ENCODE measurements at regions not wholly inside any gene's neighbourhood (a gene's known extent, or its start where the extent isn't known, plus 50 kb on each side); places are given as distances from the start of the nearest gene placed in this dataset.

GRCh38 chr14:101313268-101313667 is 248.0 kb upstream of the DIO3 start:
- TF ChIP-seq EP300 (IDR thresholded peaks at IDR 0.05) (no peak), POLR2AphosphoS5 (IDR thresholded peaks at IDR 0.05) (no peak), POLR2A (IDR thresholded peaks at IDR 0.05; ENCODE audit: low read depth) (no peak)
- TF ChIP-seq, protein P1, sequence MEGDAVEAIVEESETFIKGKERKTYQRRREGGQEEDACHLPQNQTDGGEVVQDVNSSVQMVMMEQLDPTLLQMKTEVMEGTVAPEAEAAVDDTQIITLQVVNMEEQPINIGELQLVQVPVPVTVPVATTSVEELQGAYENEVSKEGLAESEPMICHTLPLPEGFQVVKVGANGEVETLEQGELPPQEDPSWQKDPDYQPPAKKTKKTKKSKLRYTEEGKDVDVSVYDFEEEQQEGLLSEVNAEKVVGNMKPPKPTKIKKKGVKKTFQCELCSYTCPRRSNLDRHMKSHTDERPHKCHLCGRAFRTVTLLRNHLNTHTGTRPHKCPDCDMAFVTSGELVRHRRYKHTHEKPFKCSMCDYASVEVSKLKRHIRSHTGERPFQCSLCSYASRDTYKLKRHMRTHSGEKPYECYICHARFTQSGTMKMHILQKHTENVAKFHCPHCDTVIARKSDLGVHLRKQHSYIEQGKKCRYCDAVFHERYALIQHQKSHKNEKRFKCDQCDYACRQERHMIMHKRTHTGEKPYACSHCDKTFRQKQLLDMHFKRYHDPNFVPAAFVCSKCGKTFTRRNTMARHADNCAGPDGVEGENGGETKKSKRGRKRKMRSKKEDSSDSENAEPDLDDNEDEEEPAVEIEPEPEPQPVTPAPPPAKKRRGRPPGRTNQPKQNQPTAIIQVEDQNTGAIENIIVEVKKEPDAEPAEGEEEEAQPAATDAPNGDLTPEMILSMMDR (IDR thresholded peaks at IDR 0.05) = no peak
- Histone ChIP-seq H3K27ac (replicated peaks in 1 of 4) (no peak overlapping the region), H3K4me3 (no peak overlapping the region), H3K4me1 (no peaks in the 10 kb centered on the region), H3K27me3 (no peaks in the 10 kb centered on the region), H3K9me3 (peaks cover 0 to 22% (median 11%) of the 10 kb centered on the region in 4 donors), H3K36me3 (no peaks in the 10 kb centered on the region)
- WGBS = 75% methylated on average over 5 of the region's 6 CpGs
- DNase-seq (ENCODE audit: extremely low spot score) = peak; percentile 80
- intact Hi-C loops (cut with DNase I) = no loop called here

- Histone ChIP-seq H3K36me3 (no peaks in the 10 kb centered on the region), H3K9me3 (peaks cover 0 to 22% (median 11%) of the 10 kb centered on the region in 4 donors), H3K4me1 (no peaks in the 10 kb centered on the region), H3K4me3 (no peak overlapping the region), H3K27ac (replicated peaks in 1 of 4) (no peak overlapping the region), H3K27me3 (no peaks in the 10 kb centered on the region)
- 93% methylated on average over 3 of the region's 3 CpGs for WGBS
- peak; percentile 53 for DNase-seq (ENCODE audit: extremely low spot score)
- intact Hi-C loops (cut with DNase I) = no loop called here
- no peak for TF ChIP-seq POLR2A (IDR thresholded peaks at IDR 0.05; ENCODE audit: low read depth)
- TF ChIP-seq, protein P1 (IDR thresholded peaks at IDR 0.05) = no peak
- TF ChIP-seq POLR2AphosphoS5 (IDR thresholded peaks at IDR 0.05) = no peak
- TF ChIP-seq EP300 (IDR thresholded peaks at IDR 0.05) = no peak
Measured at GRCh38 chr14:101315802-101316296, 245.4 kb upstream of the DIO3 start.

- intact Hi-C loops (cut with DNase I) = no loop called here
- TF ChIP-seq POLR2A (IDR thresholded peaks at IDR 0.05; ENCODE audit: low read depth) (no peak), POLR2AphosphoS5 (IDR thresholded peaks at IDR 0.05) (no peak)
- TF ChIP-seq, protein P1 (IDR thresholded peaks at IDR 0.05) = no peak
- H3K9me3 ChIP-seq = peaks cover 0 to 27% (median 11%) of the 10 kb centered on the region in 4 donors
- no peak overlapping the region for H3K27ac ChIP-seq (replicated peaks in 1 of 4)
- no peak overlapping the region for H3K4me3 ChIP-seq
- no peaks in the 10 kb centered on the region for H3K27me3 ChIP-seq
- DNase-seq (ENCODE audit: extremely low spot score) = peak; percentile 21
- no peaks in the 10 kb centered on the region for H3K36me3 ChIP-seq
- 90% methylated on average over 6 of the region's 6 CpGs for WGBS
- no peaks in the 10 kb centered on the region for H3K4me1 ChIP-seq
Measured at GRCh38 chr14:101318271-101318670, 243.0 kb upstream of the DIO3 start.

DNA sequence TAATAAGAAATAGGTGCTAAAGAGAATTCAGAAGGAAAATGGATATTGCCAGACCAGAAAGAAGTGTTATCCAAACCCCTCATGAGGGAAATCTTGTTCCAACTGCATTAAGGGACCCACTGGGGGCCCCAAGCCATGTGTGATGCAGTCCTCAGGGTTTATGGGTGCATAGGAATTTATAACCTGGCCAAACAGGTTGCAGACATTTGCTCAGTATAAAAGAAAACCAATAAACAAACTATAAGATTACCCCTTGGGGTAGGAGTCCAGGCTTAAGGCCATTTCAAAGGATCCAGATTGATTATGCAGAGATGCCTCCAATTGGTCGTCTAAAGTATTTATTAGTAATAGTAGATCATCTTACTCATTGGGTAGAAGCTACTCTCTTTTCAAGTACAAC is 240.9 kb upstream of the DIO3 start:
- Histone ChIP-seq H3K9me3 (peaks cover 0 to 41% (median 20%) of the 10 kb centered on the region in 4 donors), H3K4me1 (no peaks in the 10 kb centered on the region), H3K36me3 (no peaks in the 10 kb centered on the region), H3K27me3 (no peaks in the 10 kb centered on the region), H3K4me3 (no peak overlapping the region), H3K27ac (replicated peaks in 1 of 4) (no peak overlapping the region)
- TF ChIP-seq EP300 (IDR thresholded peaks at IDR 0.05) = no peak
- no peak for TF ChIP-seq POLR2AphosphoS5 (IDR thresholded peaks at IDR 0.05)
- no peak for TF ChIP-seq POLR2A (IDR thresholded peaks at IDR 0.05; ENCODE audit: low read depth)
- TF ChIP-seq, protein P1 (IDR thresholded peaks at IDR 0.05) = no peak
- intact Hi-C loops (cut with DNase I) = no loop called here
- 68% methylated on average over 1 of the region's 1 CpG for WGBS
- peak; percentile 34 for DNase-seq (ENCODE audit: extremely low spot score)

DNA sequence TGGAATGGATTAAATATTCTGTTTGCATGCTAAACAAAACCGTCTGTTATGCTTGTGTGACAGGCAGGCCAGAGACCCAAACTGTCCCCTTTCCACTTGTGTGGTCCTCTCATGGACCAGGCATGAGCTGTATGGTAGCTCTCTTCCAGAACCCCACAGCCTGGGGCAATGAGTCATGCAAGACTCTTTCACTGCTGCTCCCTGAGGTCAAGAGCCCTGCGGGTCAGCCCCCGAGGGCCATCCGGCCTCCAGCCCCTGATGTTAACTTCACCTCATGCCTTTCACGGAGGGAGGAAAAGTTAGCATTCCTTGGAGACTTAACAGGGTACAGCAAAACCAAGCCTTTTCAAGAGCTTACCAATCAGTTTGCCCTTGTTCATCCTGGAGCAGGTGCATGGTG is 239.1 kb upstream of the DIO3 start:
- H3K36me3 ChIP-seq = no peaks in the 10 kb centered on the region
- 81% methylated on average over 5 of the region's 5 CpGs for WGBS
- no peaks in the 10 kb centered on the region for H3K4me1 ChIP-seq
- peaks cover 0 to 23% (median 9%) of the 10 kb centered on the region in 4 donors for H3K9me3 ChIP-seq
- no peak overlapping the region for H3K27ac ChIP-seq (replicated peaks in 1 of 4)
- peak; percentile 57 for DNase-seq (ENCODE audit: extremely low spot score)
- no peak overlapping the region for H3K4me3 ChIP-seq
- H3K27me3 ChIP-seq = no peaks in the 10 kb centered on the region
- intact Hi-C loops (cut with DNase I) = no loop called here
- TF ChIP-seq, protein P1 (IDR thresholded peaks at IDR 0.05) = no peak
- TF ChIP-seq POLR2AphosphoS5 (IDR thresholded peaks at IDR 0.05) = no peak
- no peak for TF ChIP-seq EP300 (IDR thresholded peaks at IDR 0.05)
- TF ChIP-seq POLR2A (IDR thresholded peaks at IDR 0.05; ENCODE audit: low read depth) = no peak
